Smooth muscle cell (in vitro differentiated cells): ENCODE measurements at regions not wholly inside any gene's neighbourhood (a gene's known extent, or its start where the extent isn't known, plus 50 kb on each side); places are given as distances from the start of the nearest gene placed in this dataset.
"Not testable (repeated sequence)": the region's sequence is repeated elsewhere in the genome, so short reads cannot be mapped to it uniquely, and the experiment has no call there.

ENCODE experiments used
- DNase-seq: peaks from one replicate; lab custom pipeline; 2025; ENCODE audit not compliant: unreplicated experiment; lab: John Stamatoyannopoulos, UW
- H2AFZ ChIP-seq: fragments of 200-600 bp; sonication (generic); 2 replicates; pipeline ENCODE4 v1.6.0; 2016; ENCODE audit warnings: antibody characterized with exemption, low read depth, mild to moderate bottlenecking
- H3F3A ChIP-seq: fragments of 200-600 bp; sonication (generic); 2 replicates; pipeline ENCODE4 v1.6.0; 2017; ENCODE audit warnings: antibody characterized with exemption, low read depth
- H3K27ac ChIP-seq: fragments of 200-600 bp; sonication (generic); 2 replicates; pipeline ENCODE4 v1.5.1; 2016; ENCODE audit warnings: low read depth, mild to moderate bottlenecking
- H3K27me3 ChIP-seq: fragments of 200-600 bp; sonication (generic); 2 replicates; pipeline ENCODE4 v1.6.1; 2016; ENCODE audit warnings: low read depth, mild to moderate bottlenecking
- H3K36me3 ChIP-seq: fragments of 200-600 bp; sonication (generic); 2 replicates; pipeline ENCODE4 v1.5.1; 2016; ENCODE audit warnings: low read depth
- H3K4me1 ChIP-seq: fragments of 200-600 bp; sonication (generic); 2 replicates; pipeline ENCODE4 v1.5.1; 2016; ENCODE audit warnings: low read depth
- H3K4me2 ChIP-seq: fragments of 200-600 bp; sonication (generic); 2 replicates; pipeline ENCODE4 v1.6.0; 2016; ENCODE audit warnings: mild to moderate bottlenecking
- H3K4me3 ChIP-seq: fragments of 200-600 bp; sonication (generic); 2 replicates; pipeline ENCODE4 v1.5.1; 2016; ENCODE audit warnings: mild to moderate bottlenecking
- H3K79me2 ChIP-seq: fragments of 200-600 bp; sonication (generic); 2 replicates; pipeline ENCODE4 v1.6.0; 2016; ENCODE audit warnings: low read depth, mild to moderate bottlenecking
- H3K9ac ChIP-seq: fragments of 200-600 bp; sonication (generic); 2 replicates; pipeline ENCODE4 v1.6.0; 2016; ENCODE audit warnings: low read depth
- H3K9me3 ChIP-seq: fragments of 200-600 bp; sonication (generic); replicated peaks from 2 replicates; pipeline ENCODE4 v1.5.1; 2016; ENCODE audit warnings: low read depth
- H4K20me1 ChIP-seq: fragments of 200-600 bp; sonication (generic); 2 replicates; pipeline ENCODE4 v1.6.0; 2016; ENCODE audit warnings: low read depth
- WGBS: methylation state at CpG from one replicate; pipeline ENCODE4 v1.1.7; 2016; ENCODE audit warnings: low lambda C conversion rate; 5-methylcytosine and 5-hydroxymethylcytosine counted together
- TF ChIP-seq, protein P1 (sequence below): fragments of 200-600 bp; sonication (generic); IDR thresholded peaks from 2 replicates; pipeline ENCODE4 v1.5.1; 2017; ENCODE audit warnings: borderline replicate concordance, mild to moderate bottlenecking, antibody characterized with exemption; ENCODE audit not compliant: insufficient read depth, poor library complexity, severe bottlenecking

DNA sequence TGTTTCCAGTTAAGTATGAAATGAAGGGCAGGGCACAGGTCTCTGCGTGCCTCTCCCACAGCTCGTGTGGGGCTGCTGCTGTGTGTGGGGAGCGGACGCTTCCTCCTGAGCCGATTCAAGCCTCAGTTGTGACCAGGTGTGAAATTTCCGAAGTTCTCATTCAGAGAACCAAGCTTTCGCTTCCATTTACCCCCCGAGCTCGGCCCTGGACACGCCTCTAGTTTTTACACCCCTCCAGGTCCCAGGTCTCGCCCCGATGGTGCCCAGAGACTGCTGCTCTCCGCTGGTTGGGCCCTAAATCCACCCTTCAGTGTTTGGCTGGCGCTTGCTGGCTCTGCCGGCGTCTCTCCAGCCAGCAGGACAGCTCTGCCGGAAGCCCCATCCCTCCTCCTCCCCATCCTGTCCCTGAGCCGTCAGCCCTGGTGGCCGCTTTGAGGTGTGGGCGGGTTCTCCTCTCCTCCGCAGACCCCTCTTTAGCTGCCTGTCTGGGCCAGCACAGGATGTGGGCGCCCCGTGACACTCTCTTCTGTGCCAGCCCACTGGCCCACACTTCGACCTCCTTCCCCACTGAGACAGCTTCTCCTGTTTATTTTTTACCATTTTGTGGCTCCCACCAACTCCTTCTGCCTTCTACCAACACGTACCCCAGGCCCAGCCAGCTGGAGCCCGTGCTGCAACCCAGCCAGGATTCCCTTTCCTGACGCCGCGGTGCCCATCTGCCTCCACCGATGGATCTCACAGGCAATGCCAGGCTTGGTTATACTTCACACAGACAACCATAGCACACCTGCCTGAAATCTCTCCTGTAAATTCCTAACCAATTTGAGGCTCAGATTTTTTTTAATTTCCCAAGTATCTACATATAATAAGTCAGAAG is 142.8 kb downstream of the DLL1 start:
- Histone ChIP-seq H3K27me3 (no peaks in the 10 kb centered on the region), H3K9ac (no peak overlapping the region), H3K79me2 (no peaks in the 10 kb centered on the region), H3K9me3 (no peaks in the 10 kb centered on the region), H3K4me3 (no peak overlapping the region), H2AFZ (no peak overlapping the region), H4K20me1 (no peaks in the 10 kb centered on the region), H3F3A (no peaks in the 10 kb centered on the region), H3K4me1 (peaks cover 12% of the 10 kb centered on the region), H3K27ac (no peak overlapping the region), H3K36me3 (no peaks in the 10 kb centered on the region), H3K4me2 (no peak overlapping the region)
- no peak for DNase-seq
- 73% methylated on average over 30 of the region's 30 CpGs for WGBS
- TF ChIP-seq, protein P1, sequence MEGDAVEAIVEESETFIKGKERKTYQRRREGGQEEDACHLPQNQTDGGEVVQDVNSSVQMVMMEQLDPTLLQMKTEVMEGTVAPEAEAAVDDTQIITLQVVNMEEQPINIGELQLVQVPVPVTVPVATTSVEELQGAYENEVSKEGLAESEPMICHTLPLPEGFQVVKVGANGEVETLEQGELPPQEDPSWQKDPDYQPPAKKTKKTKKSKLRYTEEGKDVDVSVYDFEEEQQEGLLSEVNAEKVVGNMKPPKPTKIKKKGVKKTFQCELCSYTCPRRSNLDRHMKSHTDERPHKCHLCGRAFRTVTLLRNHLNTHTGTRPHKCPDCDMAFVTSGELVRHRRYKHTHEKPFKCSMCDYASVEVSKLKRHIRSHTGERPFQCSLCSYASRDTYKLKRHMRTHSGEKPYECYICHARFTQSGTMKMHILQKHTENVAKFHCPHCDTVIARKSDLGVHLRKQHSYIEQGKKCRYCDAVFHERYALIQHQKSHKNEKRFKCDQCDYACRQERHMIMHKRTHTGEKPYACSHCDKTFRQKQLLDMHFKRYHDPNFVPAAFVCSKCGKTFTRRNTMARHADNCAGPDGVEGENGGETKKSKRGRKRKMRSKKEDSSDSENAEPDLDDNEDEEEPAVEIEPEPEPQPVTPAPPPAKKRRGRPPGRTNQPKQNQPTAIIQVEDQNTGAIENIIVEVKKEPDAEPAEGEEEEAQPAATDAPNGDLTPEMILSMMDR, result no peak

GRCh38 chr6:170147056-170147787 is 143.7 kb downstream of the DLL1 start:
- H3K9me3 ChIP-seq, result no peaks in the 10 kb centered on the region
- H3K9ac ChIP-seq, result no peak overlapping the region
- H3K4me3 ChIP-seq, result no peak overlapping the region
- TF ChIP-seq, protein P1, result no peak
- no peak overlapping the region for H3K4me2 ChIP-seq
- H3K27me3 ChIP-seq, result no peaks in the 10 kb centered on the region
- H3K27ac ChIP-seq, result no peak overlapping the region
- 84% methylated on average over 23 of the region's 23 CpGs for WGBS
- H4K20me1 ChIP-seq, result no peaks in the 10 kb centered on the region
- no peaks in the 10 kb centered on the region for H3F3A ChIP-seq
- no peaks in the 10 kb centered on the region for H3K79me2 ChIP-seq
- H3K4me1 ChIP-seq, result peaks cover 3% of the 10 kb centered on the region
- H3K36me3 ChIP-seq, result no peaks in the 10 kb centered on the region
- H2AFZ ChIP-seq, result no peak overlapping the region
- no peak for DNase-seq

- H3K4me2 ChIP-seq, result no peak overlapping the region
- H3K9ac ChIP-seq, result no peak overlapping the region
- WGBS, result 79% methylated on average over 11 of the region's 12 CpGs
- no peaks in the 10 kb centered on the region for H4K20me1 ChIP-seq
- no peaks in the 10 kb centered on the region for H3K4me1 ChIP-seq
- H3K27ac ChIP-seq, result no peak overlapping the region
- no peaks in the 10 kb centered on the region for H3K36me3 ChIP-seq
- no peaks in the 10 kb centered on the region for H3K27me3 ChIP-seq
- no peak overlapping the region for H2AFZ ChIP-seq
- H3K4me3 ChIP-seq, result no peak overlapping the region
- H3K79me2 ChIP-seq, result no peaks in the 10 kb centered on the region
- H3K9me3 ChIP-seq, result no peaks in the 10 kb centered on the region
- no peaks in the 10 kb centered on the region for H3F3A ChIP-seq
- TF ChIP-seq, protein P1, result no peak
- no peak for DNase-seq
These were observed 144.2 kb downstream of the DLL1 start for GRCh38 chr6:170146640-170147039.

DNA sequence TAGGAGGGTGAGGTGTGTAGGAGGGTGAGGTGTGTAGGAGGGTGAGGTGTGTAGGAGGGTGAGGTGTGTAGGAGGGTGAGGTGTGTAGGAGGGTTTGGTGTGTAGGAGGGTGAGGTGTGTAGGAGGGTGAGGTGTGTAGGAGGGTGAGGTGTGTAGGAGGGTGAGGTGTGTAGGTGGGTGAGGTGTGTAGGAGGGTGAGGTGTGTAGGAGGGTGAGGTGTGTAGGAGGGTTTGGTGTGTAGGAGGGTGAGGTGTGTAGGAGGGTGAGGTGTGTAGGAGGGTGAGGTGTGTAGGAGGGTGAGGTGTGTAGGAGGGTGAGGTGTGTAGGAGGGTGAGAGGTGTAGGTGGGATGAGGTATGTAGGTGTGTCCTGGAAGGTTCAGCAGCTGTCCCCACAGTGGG is 144.7 kb downstream of the DLL1 start:
- H3K4me2 ChIP-seq, H3K4me3 ChIP-seq, H3K36me3 ChIP-seq, H3K9me3 ChIP-seq, H2AFZ ChIP-seq, H3F3A ChIP-seq, H3K4me1 ChIP-seq, H3K27ac ChIP-seq, H4K20me1 ChIP-seq, H3K9ac ChIP-seq, H3K27me3 ChIP-seq, H3K79me2 ChIP-seq, DNase-seq: not testable (repeated sequence)

DNA sequence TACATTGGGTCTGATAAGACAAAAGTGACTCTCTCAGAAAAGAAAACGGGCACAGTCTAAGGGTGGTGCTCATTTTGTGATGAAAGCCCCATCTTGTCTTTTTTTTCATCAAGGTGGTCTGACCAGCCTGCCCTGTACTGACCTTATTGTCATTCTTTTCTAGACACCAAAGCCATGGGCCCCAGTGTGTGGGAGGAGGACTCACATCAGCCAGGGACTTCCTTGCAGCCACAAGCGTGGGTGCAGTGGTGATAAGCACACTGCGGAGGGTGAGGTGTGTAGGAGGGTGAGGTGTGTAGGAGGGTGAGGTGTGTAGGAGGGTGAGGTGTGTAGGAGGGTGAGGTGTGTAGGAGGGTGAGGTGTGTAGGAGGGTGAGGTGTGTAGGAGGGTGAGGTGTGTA is 145.2 kb downstream of the DLL1 start:
- WGBS, result 39% methylated on average over 3 of the region's 3 CpGs
- H3K4me2 ChIP-seq, H3F3A ChIP-seq, H2AFZ ChIP-seq, H3K27me3 ChIP-seq, DNase-seq, H3K9me3 ChIP-seq, H3K36me3 ChIP-seq, H3K79me2 ChIP-seq, H3K27ac ChIP-seq, H3K4me1 ChIP-seq, H3K9ac ChIP-seq, H3K4me3 ChIP-seq, H4K20me1 ChIP-seq: not testable (repeated sequence)
